HepG2 (cell line): ENCODE measurements at regions not wholly inside any gene's neighbourhood (a gene's known extent, or its start where the extent isn't known, plus 50 kb on each side); places are given as distances from the start of the nearest gene placed in this dataset.

Source experiments
- ATF3 ChIP-seq: sonication (generic); formaldehyde crosslinking; IDR thresholded peaks from 2 replicates; pipeline ENCODE4 v1.4.0; 2020; ENCODE audit warnings: missing genetic modification reagents
- EHMT2 ChIP-seq: fragments of 200-600 bp; sonication (generic); IDR thresholded peaks from 2 replicates; pipeline ENCODE4 v1.7.0; 2017; ENCODE audit warnings: antibody characterized with exemption, low read depth, low read length, borderline replicate concordance
- EZH2 ChIP-seq: conservative IDR thresholded peaks from 2 replicates; pipeline ENCODE4 v1.6.1; 2012; ENCODE audit warnings: mild to moderate bottlenecking, low read depth, low read length, moderate library complexity
- FOXA1 ChIP-seq, 2 experiments: fragments of 450-650 bp in 1 of 2; sonication (generic) in 1 of 2; formaldehyde crosslinking in 1 of 2; IDR thresholded peaks; 2 replicates each; pipeline versions ENCODE4 v1.4.0 to v1.6.1; 2016 to 2020; ENCODE audit warnings: missing genetic modification reagents in 1 of 2
- FOXJ3 ChIP-seq: sonication (generic); formaldehyde crosslinking; IDR thresholded peaks from 2 replicates; pipeline ENCODE4 v1.4.0; 2020; ENCODE audit warnings: missing genetic modification reagents, mild to moderate bottlenecking, borderline replicate concordance
- PHF21A ChIP-seq: sonication (generic); formaldehyde crosslinking; IDR thresholded peaks from 2 replicates; pipeline ENCODE4 v1.5.0; 2020; ENCODE audit warnings: mild to moderate bottlenecking, missing genetic modification reagents
- REST ChIP-seq, 2 experiments: IDR thresholded peaks; 2 replicates each; pipeline ENCODE4 v1.6.1; 2011 to 2012; ENCODE audit warnings: low read length in 2 of 2, borderline replicate concordance in 1 of 2, low read depth in 1 of 2, mild to moderate bottlenecking in 1 of 2, moderate library complexity in 1 of 2
- SP2 ChIP-seq: sonication (generic); formaldehyde crosslinking; IDR thresholded peaks from 2 replicates; pipeline ENCODE4 v1.5.1; 2020; ENCODE audit warnings: mild to moderate bottlenecking, missing genetic modification reagents
- ZNF737 ChIP-seq: sonication (generic); formaldehyde crosslinking; IDR thresholded peaks from 2 replicates; pipeline ENCODE4 v1.5.0; 2020; ENCODE audit warnings: missing genetic modification reagents, mild to moderate bottlenecking, borderline replicate concordance
- TF ChIP-seq, protein P1 (sequence below): sonication (generic); formaldehyde crosslinking; IDR thresholded peaks from 2 replicates; pipeline ENCODE4 v1.8.1; 2023; ENCODE audit warnings: mild to moderate bottlenecking, moderate library complexity, missing genetic modification reagents

DNA sequence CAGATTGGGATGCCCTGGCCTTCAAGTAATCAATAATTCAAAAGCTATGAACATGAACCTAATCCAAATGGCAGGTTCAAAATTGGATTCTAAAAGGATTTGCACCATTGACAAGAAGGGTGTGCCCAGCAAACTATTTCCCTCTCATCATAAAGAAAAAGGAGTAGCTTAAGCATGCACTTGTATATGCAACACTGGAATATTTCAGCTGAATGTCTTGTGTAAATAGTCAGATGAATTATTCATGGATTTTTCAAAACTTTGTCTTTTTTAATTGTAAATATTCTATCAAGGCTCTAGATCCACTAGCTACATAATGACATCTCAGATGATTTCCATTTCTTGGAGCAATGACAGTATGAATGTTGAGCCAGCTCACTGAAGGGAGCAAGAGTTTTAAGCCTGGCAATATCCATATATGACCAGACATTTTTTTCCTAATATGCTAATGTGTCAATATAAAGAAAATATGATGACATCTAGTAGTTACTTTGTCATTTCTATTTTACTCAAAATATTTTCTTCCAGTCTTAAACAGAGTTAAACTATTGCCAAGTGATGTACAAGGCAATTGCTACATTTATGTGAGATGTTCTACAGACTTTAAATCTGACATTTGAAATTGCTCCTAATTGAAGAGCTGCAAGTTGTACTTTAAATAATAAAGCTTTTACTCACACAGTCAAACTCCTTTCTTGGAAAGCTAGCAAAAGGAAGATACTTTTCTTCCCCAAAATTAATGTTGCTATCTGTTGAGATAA, 230.5 kb upstream of the AGTR1 start:
- TF ChIP-seq ZNF737 (CRISPR knock-in tag) = no peak
- TF ChIP-seq REST (IDR thresholded peaks at IDR 0.05; ENCODE audit: borderline replicate concordance in 1 of 2, low read depth in 1 of 2, low read length in 2 of 2) = no peak
- no peak for TF ChIP-seq PHF21A (CRISPR knock-in tag)
- no peak for TF ChIP-seq EZH2
- no peak for TF ChIP-seq ATF3 (CRISPR knock-in tag)
- TF ChIP-seq EHMT2 = no peak
- TF ChIP-seq FOXA1 (IDR thresholded peaks at IDR 0.05) = no peak
- TF ChIP-seq FOXA1 (CRISPR knock-in tag; IDR thresholded peaks at IDR 0.05) = no peak
- TF ChIP-seq, protein P1, sequence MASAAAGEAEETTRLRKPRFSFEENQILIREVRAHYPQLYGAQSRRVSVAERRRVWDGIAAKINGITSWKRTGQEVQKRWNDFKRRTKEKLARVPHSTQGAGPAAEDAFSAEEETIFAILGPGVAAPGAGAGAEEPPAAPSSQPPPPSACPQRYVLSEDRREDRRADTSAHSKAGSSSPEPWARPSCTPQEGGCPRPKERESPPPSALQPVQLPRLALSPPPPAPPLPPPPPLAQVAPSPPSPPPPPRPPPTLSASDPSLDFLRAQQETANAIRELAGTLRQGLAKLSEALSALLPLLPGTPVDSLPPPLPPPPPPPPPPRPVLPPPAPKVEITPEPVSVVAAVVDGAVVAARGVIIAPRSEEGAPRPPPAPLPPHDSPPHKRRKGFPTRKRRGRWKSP (CRISPR knock-in tag) = no peak
- TF ChIP-seq SP2 (CRISPR knock-in tag) = no peak
- TF ChIP-seq FOXJ3 (CRISPR knock-in tag) = no peak
